ENCODE measurements at regions not wholly inside any gene's neighbourhood (a gene's known extent, or its start where the extent isn't known, plus 50 kb on each side); places are given as distances from the start of the nearest gene placed in this dataset.

GRCh38 chr10:121240556-121240955 lies 357.7 kb downstream of the FGFR2 start:
- TF ChIP-seq CTCF (IDR thresholded peaks at IDR 0.05) (no peak), POLR2A (IDR thresholded peaks at IDR 0.05) (no peak)
